ENCODE measurements at regions not wholly inside any gene's neighbourhood (a gene's known extent, or its start where the extent isn't known, plus 50 kb on each side); places are given as distances from the start of the nearest gene placed in this dataset.

- DNase-seq: no peak
Observed at GRCh38 chr2:107255744-107256143, 369.8 kb upstream of the ST6GAL2 start.

- no peak for DNase-seq
Observed at GRCh38 chr2:107258531-107259407, 372.8 kb upstream of the ST6GAL2 start.

GRCh38 chr2:107259408-107260195, 373.6 kb upstream of the ST6GAL2 start:
- no peak for DNase-seq

- DNase-seq: no peak
Observed at GRCh38 chr2:107263628-107264027, 377.7 kb upstream of the ST6GAL2 start.

- DNase-seq: no peak
Observed at GRCh38 chr2:107264184-107264583, 378.2 kb upstream of the ST6GAL2 start.

- DNase-seq: no peak
Observed at GRCh38 chr2:107266555-107266954, 380.6 kb upstream of the ST6GAL2 start.

- no peak for DNase-seq
Observed at GRCh38 chr2:107267086-107267485, 381.1 kb upstream of the ST6GAL2 start.

- no peak for DNase-seq
Observed at GRCh38 chr2:107276034-107276433, 390.1 kb upstream of the ST6GAL2 start.

- DNase-seq: no peak
Observed at GRCh38 chr2:107278672-107279071, 392.7 kb upstream of the ST6GAL2 start.

GRCh38 chr2:107281637-107282036, 395.7 kb upstream of the ST6GAL2 start:
- no peak for DNase-seq

GRCh38 chr2:107282135-107282534, 396.2 kb upstream of the ST6GAL2 start:
- no peak for DNase-seq

GRCh38 chr2:107285621-107286299, 399.8 kb upstream of the ST6GAL2 start:
- no peak for DNase-seq

- no peak for DNase-seq
Observed at GRCh38 chr2:107290041-107290440, 404.1 kb upstream of the ST6GAL2 start.

GRCh38 chr2:107303964-107304363, 418.0 kb upstream of the ST6GAL2 start:
- no peak for DNase-seq

GRCh38 chr2:107305966-107306365, 420.0 kb upstream of the ST6GAL2 start:
- DNase-seq: no peak

- no peak for DNase-seq
Observed at GRCh38 chr2:107306881-107307280, 420.9 kb upstream of the ST6GAL2 start.

- DNase-seq: no peak
Observed at GRCh38 chr2:107308835-107309234, 422.9 kb upstream of the ST6GAL2 start.

- DNase-seq: no peak
Observed at GRCh38 chr2:107312240-107312639, 426.3 kb upstream of the ST6GAL2 start.

GRCh38 chr2:107313316-107313715, 427.3 kb upstream of the ST6GAL2 start:
- DNase-seq: no peak

- no peak for DNase-seq
Observed at GRCh38 chr2:107320881-107321280, 434.9 kb upstream of the ST6GAL2 start.

- no peak for DNase-seq
Observed at GRCh38 chr2:107322416-107322815, 436.4 kb upstream of the ST6GAL2 start.

GRCh38 chr2:107323946-107324565, 438.1 kb upstream of the ST6GAL2 start:
- DNase-seq: no peak

All from NCI-H1417 treated with DMSO at 0.1 percent for 48 hours (cell line).